ENCODE measurements at regions not wholly inside any gene's neighbourhood (a gene's known extent, or its start where the extent isn't known, plus 50 kb on each side); places are given as distances from the start of the nearest gene placed in this dataset.

- TF ChIP-seq CTCF (IDR thresholded peaks at IDR 0.05 in 2 of 3, conservative IDR thresholded peaks at IDR 0.05 in 1 of 3; ENCODE audit: control insufficient read depth in 2 of 3, extremely low read depth in 1 of 3, insufficient read depth in 1 of 3, low read depth in 3 of 3, low read length in 3 of 3) (no peak), NKRF (conservative IDR thresholded peaks at IDR 0.05) (no peak), KDM1A (IDR thresholded peaks at IDR 0.05; ENCODE audit: borderline replicate concordance) (no peak), EZH2 (IDR thresholded peaks at IDR 0.05; ENCODE audit: borderline replicate concordance, control insufficient read depth, low read depth, low read length) (no peak), RELA (IDR thresholded peaks at IDR 0.05; ENCODE audit: borderline replicate concordance, partially characterized antibody) (no peak), POLR2A (IDR thresholded peaks at IDR 0.05; ENCODE audit: low read depth, low read length) (no peak)
These were observed 428.5 kb downstream of the CCDC91 start for GRCh38 chr12:28618772-28619171.
